Kasumi-1 (cell line): ENCODE measurements at regions not wholly inside any gene's neighbourhood (a gene's known extent, or its start where the extent isn't known, plus 50 kb on each side); places are given as distances from the start of the nearest gene placed in this dataset.
"Not testable (repeated sequence)": the region's sequence is repeated elsewhere in the genome, so short reads cannot be mapped to it uniquely, and the experiment has no call there.

Experiments
- DNase-seq, 2 experiments: peaks; one replicate each; lab custom pipeline; 2025; lab: John Stamatoyannopoulos, UW

GRCh38 chr14:50018201-50018932 lies 98.0 kb downstream of the VCPKMT start:
- DNase-seq: no peak

DNA sequence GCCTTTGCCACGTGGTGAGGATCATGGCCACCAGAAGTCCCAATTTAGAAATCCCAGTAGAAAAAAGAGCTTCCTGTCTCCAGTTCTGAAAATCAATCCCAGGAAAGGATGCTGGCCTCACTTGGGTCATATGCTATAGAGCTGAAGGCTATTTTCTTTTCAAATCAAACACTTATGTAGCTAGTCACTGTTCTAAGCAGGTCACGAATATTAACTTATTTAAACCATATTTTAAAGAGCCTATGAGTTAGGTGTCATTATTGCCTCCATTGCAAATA lies 97.5 kb downstream of the VCPKMT start:
- DNase-seq: no peak

DNA sequence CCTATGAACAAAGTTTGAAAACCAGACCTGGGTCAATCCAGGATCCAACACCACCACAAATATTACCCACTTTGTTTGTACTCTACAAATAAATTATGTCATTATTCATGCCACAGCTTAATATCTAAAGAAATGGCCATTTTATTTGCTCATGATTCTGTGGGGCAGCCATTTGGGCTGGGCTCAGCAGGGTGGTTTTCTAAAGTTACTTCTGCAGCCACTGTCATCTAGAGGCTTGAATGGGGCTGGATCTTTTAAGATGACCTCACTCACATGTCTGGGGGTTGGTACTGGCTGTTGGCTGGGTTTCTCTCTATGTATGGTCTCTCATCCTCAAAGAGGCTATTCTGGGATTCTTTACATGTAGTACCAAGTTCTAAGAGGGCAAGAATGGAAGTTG lies 96.2 kb downstream of the VCPKMT start:
- no peak for DNase-seq

- DNase-seq: no peak
These were observed 95.6 kb downstream of the VCPKMT start for GRCh38 chr14:50020799-50021198.

DNA sequence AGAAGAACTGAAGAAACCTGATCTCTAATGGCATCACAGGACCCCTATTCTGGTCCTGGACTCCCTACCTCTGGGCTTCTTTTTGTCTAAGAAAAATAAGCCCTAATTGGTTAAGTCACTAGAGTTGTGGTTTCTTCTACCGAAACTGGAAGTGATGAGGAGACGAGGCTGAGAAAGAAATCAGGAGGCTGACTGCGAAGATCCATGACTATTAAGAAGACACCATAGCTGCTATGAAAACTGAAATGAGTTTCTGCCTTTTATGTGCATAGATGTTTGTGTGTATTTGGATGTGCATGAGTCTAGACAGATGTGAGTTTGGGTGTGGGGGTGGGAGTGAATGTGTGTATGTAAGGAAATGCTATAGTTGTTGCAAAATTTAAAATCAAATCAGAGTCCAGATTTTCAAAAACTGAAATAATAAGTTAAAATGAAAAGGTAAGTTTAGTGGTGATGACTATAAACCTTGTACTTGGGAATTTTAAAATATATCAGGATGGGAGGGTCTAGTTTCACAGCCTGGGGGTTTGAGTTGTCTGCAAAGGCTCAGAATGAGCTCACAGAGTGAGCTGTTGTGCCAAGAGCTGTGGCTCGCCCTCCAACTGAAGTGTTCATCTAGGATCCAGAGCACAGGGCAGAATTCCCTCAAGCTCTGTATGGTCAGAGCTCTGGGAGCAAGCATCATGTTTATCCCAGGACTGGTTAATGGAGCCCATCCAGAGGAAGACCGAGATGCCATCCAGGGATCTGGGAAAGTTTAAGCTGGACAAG lies 94.9 kb downstream of the VCPKMT start:
- DNase-seq: no peak

DNA sequence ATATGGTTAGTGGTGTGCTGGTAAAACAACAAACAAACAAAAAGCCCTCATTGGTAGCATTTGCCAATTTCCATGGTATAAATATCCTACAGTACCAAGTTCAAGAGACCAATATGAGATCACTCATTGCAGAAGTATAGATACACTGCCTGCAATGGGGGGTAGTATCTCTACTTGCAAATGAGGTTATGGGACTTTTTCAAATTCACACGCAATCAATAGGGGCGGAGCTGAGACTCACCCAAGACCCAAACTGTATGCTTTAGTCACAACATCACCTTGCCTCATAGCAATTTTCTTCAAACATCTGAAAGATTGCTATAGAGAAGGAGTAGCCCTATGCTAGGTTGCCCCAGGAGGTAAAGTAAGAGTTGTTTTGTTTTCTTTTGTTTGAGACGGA lies 93.7 kb downstream of the VCPKMT start:
- no peak for DNase-seq

- DNase-seq: no peak
These were observed 92.5 kb downstream of the VCPKMT start for GRCh38 chr14:50023671-50024490.

GRCh38 chr14:50025073-50025472 lies 91.3 kb downstream of the VCPKMT start:
- DNase-seq: no peak

- no peak for DNase-seq
These were observed 90.6 kb downstream of the VCPKMT start for GRCh38 chr14:50025776-50026175.

- no peak for DNase-seq
These were observed 90.0 kb downstream of the VCPKMT start for GRCh38 chr14:50026396-50026795.

- DNase-seq: no peak
These were observed 88.6 kb downstream of the VCPKMT start for GRCh38 chr14:50027816-50028215.

GRCh38 chr14:50028458-50028857 lies 87.9 kb downstream of the VCPKMT start:
- no peak for DNase-seq

DNA sequence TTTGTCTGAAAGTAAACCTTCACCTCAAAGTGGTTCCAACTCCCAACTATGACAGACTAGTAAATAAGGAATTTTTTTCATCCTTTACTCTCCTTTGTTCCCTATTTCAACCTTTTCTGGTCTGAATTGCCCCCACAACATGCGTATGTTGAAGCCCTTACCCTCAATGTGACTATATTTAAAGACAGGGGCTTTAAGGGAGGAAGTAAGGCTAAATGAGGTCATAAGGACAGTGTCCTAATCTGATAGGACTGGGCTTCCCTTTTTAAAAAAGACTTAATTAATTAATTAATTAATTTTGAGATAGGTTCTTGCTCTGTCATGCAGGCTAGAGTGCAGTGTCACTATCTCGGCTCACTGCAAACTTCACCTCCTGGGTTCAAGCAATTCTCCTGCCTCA lies 86.3 kb downstream of the VCPKMT start:
- DNase-seq: no peak

DNA sequence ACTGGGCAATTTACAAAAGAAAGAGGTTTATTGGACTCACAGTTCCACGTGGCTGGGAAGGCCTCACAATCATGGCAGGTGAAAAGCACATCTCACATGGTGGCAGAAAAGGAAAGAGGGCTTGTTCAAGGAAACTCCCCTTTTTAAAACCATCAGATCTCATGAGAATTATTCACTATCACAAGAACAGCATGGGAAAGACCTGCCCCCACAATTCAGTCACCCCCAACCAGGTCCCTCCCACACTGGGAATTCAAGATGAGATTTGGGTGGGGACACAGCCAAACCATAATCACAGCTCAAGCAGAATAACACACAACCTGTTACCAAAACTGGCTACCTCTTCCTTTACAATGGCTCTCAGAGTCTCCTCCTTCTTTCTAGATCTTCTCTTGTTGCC lies 85.5 kb downstream of the VCPKMT start:
- not testable (repeated sequence) for DNase-seq

GRCh38 chr14:50031602-50032313 lies 84.6 kb downstream of the VCPKMT start:
- no peak for DNase-seq

- not testable (repeated sequence) for DNase-seq
These were observed 83.8 kb downstream of the VCPKMT start for GRCh38 chr14:50032462-50033167.

GRCh38 chr14:50035214-50035613 lies 81.2 kb downstream of the VCPKMT start:
- DNase-seq: no peak

DNA sequence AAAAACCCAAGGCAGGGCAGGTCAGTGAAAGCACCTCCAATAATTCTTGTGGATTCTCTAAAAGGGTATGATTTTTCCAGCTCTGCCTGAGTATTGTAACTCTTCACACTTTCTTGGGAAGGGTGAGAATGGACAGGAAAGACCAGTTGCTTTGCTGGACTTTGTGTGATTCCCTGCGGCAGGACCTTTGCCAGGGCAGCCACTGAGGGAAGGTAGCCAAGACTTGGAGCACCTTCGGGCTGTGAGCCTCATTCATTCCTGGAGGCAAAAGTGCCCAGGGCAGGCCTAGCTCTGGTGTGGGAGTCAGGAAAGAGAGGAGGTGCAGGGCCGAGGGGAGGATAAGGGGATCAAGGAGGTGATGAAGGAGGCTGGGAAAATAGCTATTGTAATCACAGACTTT lies 80.2 kb downstream of the VCPKMT start:
- DNase-seq: no peak

DNA sequence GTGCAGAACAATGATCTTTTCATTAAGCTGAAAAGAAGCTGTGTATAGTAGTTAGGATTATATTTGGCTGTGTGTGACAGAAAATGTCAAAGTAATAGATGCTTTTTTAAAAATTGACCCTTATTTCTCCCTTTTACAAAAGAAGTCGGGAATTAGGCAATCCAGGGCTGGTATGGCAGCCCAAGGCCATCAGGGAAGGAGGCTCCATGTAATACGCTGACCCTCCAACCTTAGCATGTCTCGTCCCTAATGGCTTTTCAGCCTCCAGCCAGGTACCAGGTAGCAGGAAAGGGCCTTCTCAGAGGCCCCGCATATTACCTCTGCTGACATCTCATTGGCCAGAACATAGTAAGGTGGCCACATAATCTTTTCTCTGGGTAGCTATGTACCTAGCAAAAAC lies 79.7 kb downstream of the VCPKMT start:
- no peak for DNase-seq

DNA sequence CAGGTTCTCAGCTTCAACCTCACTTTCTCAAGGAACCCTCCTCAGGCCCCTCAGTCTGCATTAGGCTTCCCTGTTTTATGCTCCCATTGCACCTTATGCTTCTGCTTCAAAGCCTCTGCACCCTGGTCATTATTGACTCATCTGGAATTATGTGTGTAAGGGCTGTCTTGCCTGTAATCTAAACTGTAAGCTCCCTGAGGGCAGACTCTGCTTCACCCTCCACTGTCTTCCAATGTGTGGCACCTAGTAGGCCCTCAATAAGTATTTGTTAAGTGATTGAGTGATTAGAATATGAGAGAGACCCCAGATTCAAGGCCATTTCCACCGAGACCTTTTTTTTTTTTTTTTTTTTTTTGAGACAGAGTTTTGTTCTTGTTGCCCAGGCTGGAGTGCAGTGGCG lies 79.1 kb downstream of the VCPKMT start:
- no peak for DNase-seq

GRCh38 chr14:50037852-50038251 lies 78.5 kb downstream of the VCPKMT start:
- DNase-seq: no peak
